H9 (cell line): ENCODE measurements at regions not wholly inside any gene's neighbourhood (a gene's known extent, or its start where the extent isn't known, plus 50 kb on each side); places are given as distances from the start of the nearest gene placed in this dataset.

Source experiments
- DNase-seq: peaks from one replicate; pipeline ENCODE4 v3.0.0-alpha.2; 2017
- H2AFZ ChIP-seq: one replicate; pipeline ENCODE4 v1.6.1; 2013; ENCODE audit warnings: mild to moderate bottlenecking, low read length, control low read depth, moderate library complexity
- H2AK5ac ChIP-seq: 2 replicates; pipeline ENCODE4 v1.6.1; 2013; ENCODE audit warnings: low read length, control low read depth, mixed read lengths; ENCODE audit not compliant: insufficient read length
- H2BK120ac ChIP-seq: one replicate; pipeline ENCODE4 v1.6.1; 2013; ENCODE audit warnings: low read depth, mild to moderate bottlenecking, low read length, control low read depth, inconsistent platforms; ENCODE audit not compliant: poor library complexity, severe bottlenecking
- H2BK12ac ChIP-seq: 2 replicates; pipeline ENCODE4 v1.6.1; 2013; ENCODE audit warnings: low read length, control low read depth, mixed read lengths, low read depth; ENCODE audit not compliant: insufficient read length
- H2BK15ac ChIP-seq: 2 replicates; pipeline ENCODE4 v1.6.1; 2013; ENCODE audit warnings: low read depth, low read length, control low read depth
- H2BK20ac ChIP-seq: one replicate; pipeline ENCODE4 v1.6.1; 2013; ENCODE audit warnings: low read depth, mild to moderate bottlenecking, low read length, control low read depth, inconsistent platforms; ENCODE audit not compliant: poor library complexity, severe bottlenecking
- H2BK5ac ChIP-seq: 2 replicates; pipeline ENCODE4 v1.6.1; 2013; ENCODE audit warnings: low read length, control low read depth, mixed read lengths; ENCODE audit not compliant: insufficient read length
- H3K14ac ChIP-seq: 2 replicates; pipeline ENCODE4 v1.6.1; 2013; ENCODE audit warnings: low read length, control low read depth; ENCODE audit not compliant: insufficient read depth
- H3K18ac ChIP-seq: 2 replicates; pipeline ENCODE4 v1.6.1; 2013; ENCODE audit warnings: low read depth, mild to moderate bottlenecking, mixed read lengths, low read length, control low read depth; ENCODE audit not compliant: insufficient read length
- H3K23ac ChIP-seq: 2 replicates; pipeline ENCODE4 v1.6.1; 2013; ENCODE audit warnings: low read length, control low read depth, mixed read lengths, low read depth; ENCODE audit not compliant: insufficient read length
- H3K23me2 ChIP-seq: 2 replicates; pipeline ENCODE4 v1.6.1; 2013; ENCODE audit warnings: low read depth, mild to moderate bottlenecking, mixed read lengths, low read length, control low read depth; ENCODE audit not compliant: insufficient read length, poor library complexity, severe bottlenecking
- H3K27ac ChIP-seq: 2 replicates; pipeline ENCODE4 v1.5.1; 2013; ENCODE audit warnings: low read length, control low read depth, mixed read lengths, low read depth; ENCODE audit not compliant: insufficient read length
- H3K27me3 ChIP-seq: 2 replicates; pipeline ENCODE4 v1.6.1; 2013; ENCODE audit warnings: low read length, control low read depth, inconsistent platforms; ENCODE audit not compliant: insufficient read depth
- H3K4ac ChIP-seq: 2 replicates; pipeline ENCODE4 v1.6.1; 2013; ENCODE audit warnings: low read depth, mild to moderate bottlenecking, control low read depth, inconsistent platforms, low read length, moderate library complexity
- H3K4me1 ChIP-seq: 2 replicates; pipeline ENCODE4 v1.6.1; 2013; ENCODE audit warnings: low read length, control low read depth, inconsistent platforms; ENCODE audit not compliant: insufficient read depth
- H3K4me2 ChIP-seq: 2 replicates; pipeline ENCODE4 v1.6.1; 2013; ENCODE audit warnings: low read length, control low read depth, mixed read lengths; ENCODE audit not compliant: insufficient read length, insufficient read depth
- H3K56ac ChIP-seq: 2 replicates; pipeline ENCODE4 v1.6.1; 2013; ENCODE audit warnings: low read depth, mild to moderate bottlenecking, mixed read lengths, low read length, control low read depth; ENCODE audit not compliant: insufficient read length
- H3K79me1 ChIP-seq: 2 replicates; pipeline ENCODE4 v1.6.1; 2013; ENCODE audit warnings: low read depth, mild to moderate bottlenecking, moderate library complexity, low read length, control low read depth, inconsistent platforms; ENCODE audit not compliant: insufficient read depth, poor library complexity, severe bottlenecking
- H3K79me2 ChIP-seq: 2 replicates; pipeline ENCODE4 v1.6.1; 2013; ENCODE audit warnings: low read length, control low read depth, inconsistent platforms; ENCODE audit not compliant: insufficient read depth
- H3K9ac ChIP-seq: 2 replicates; pipeline ENCODE4 v1.6.1; 2013; ENCODE audit warnings: low read length, control low read depth, mixed read lengths; ENCODE audit not compliant: insufficient read length; ENCODE audit errors: extremely low read depth
- H3K9me3 ChIP-seq: one replicate; pipeline ENCODE4 v1.6.1; 2013; ENCODE audit warnings: low read depth, low read length, inconsistent platforms; ENCODE audit not compliant: control insufficient read depth
- H3T11ph ChIP-seq: one replicate; pipeline ENCODE4 v1.6.1; 2013; ENCODE audit warnings: mild to moderate bottlenecking, low read length, control low read depth, inconsistent platforms
- H4K20me1 ChIP-seq: one replicate; pipeline ENCODE4 v1.6.1; 2013; ENCODE audit not compliant: control insufficient read depth, insufficient read length, insufficient read depth
- H4K5ac ChIP-seq: 2 replicates; pipeline ENCODE4 v1.6.1; 2013; ENCODE audit warnings: low read depth, mild to moderate bottlenecking, mixed read lengths, low read length, control low read depth; ENCODE audit not compliant: insufficient read length
- H4K8ac ChIP-seq: replicated peaks from 2 replicates; pipeline ENCODE4 v1.6.1; 2013; ENCODE audit warnings: low read length, control low read depth, mixed read lengths, low read depth; ENCODE audit not compliant: insufficient read length
- H4K91ac ChIP-seq: 2 replicates; pipeline ENCODE4 v1.6.1; 2013; ENCODE audit warnings: low read depth, mild to moderate bottlenecking, moderate library complexity, mixed read lengths, low read length, control low read depth; ENCODE audit not compliant: insufficient read length
- H3K27ac Mint-ChIP-seq, 3 experiments: 2 replicates in 2 of 3; 3 replicates in 1 of 3; pipeline ENCODE4 v1.8.0; 2020 to 2021; ENCODE audit warnings: mixed read lengths in 3 of 3, mild to moderate bottlenecking in 1 of 3, moderate library complexity in 1 of 3
- H3K27me3 Mint-ChIP-seq: 2 replicates; pipeline ENCODE4 v1.8.0; 2021; ENCODE audit warnings: low read depth, mild to moderate bottlenecking, moderate library complexity, mixed read lengths
- H3K36me3 Mint-ChIP-seq, 3 experiments: 2 replicates in 2 of 3; 3 replicates in 1 of 3; pipeline ENCODE4 v1.8.0; 2020 to 2021; ENCODE audit warnings: low read depth in 3 of 3, mixed read lengths in 3 of 3; ENCODE audit not compliant: insufficient read depth in 1 of 3
- H3K4me1 Mint-ChIP-seq, 2 experiments: 2 replicates each; pipeline ENCODE4 v1.8.0; 2020; ENCODE audit warnings: mixed read lengths in 2 of 2
- H3K4me3 Mint-ChIP-seq, 2 experiments: 2 replicates in 1 of 2; 3 replicates in 1 of 2; pipeline ENCODE4 v1.8.0; 2020 to 2021; ENCODE audit warnings: mild to moderate bottlenecking in 2 of 2, mixed read lengths in 2 of 2, moderate library complexity in 1 of 2
- H3K9me3 Mint-ChIP-seq, 2 experiments: 2 replicates in 1 of 2; 3 replicates in 1 of 2; pipeline ENCODE4 v1.8.0; 2020; ENCODE audit warnings: mild to moderate bottlenecking in 2 of 2, mixed read lengths in 2 of 2, moderate library complexity in 1 of 2
- CTCF ChIP-seq: fragments of 200-600 bp; sonication (generic); conservative IDR thresholded peaks from 3 replicates; pipeline ENCODE4 v1.8.0; 2021; ENCODE audit warnings: antibody characterized with exemption, mild to moderate bottlenecking
- WGBS: extraction: QIAGEN DNeasy Blood & Tissue Kit; methylation state at CpG from one replicate; pipeline ENCODE4 v1.1.7; 2013; ENCODE audit warnings: missing lambda C conversion rate, low lambda C conversion rate, mixed read lengths; ENCODE audit not compliant: insufficient read length; ENCODE audit errors: extremely low coverage; 5-methylcytosine and 5-hydroxymethylcytosine counted together

GRCh38 chr7:113622796-113623195 is 296.0 kb downstream of the PPP1R3A start:
- Histone ChIP-seq H3K9me3 (no peaks in the 10 kb centered on the region), H3K4me1 (no peaks in the 10 kb centered on the region; the same call in 1 of the 2 replicates), H2BK12ac (no peak overlapping the region), H2BK5ac (no peak overlapping the region), H4K91ac (no peak overlapping the region), H4K8ac (no peak overlapping the region), H3K79me1 (no peaks in the 10 kb centered on the region), H3K27ac (no peak overlapping the region), H3K4ac (no peak overlapping the region), H3K79me2 (no peaks in the 10 kb centered on the region), H2BK15ac (no peak overlapping the region), H2AK5ac (no peak overlapping the region), H3K56ac (no peak overlapping the region), H3K27me3 (no peaks in the 10 kb centered on the region), H4K5ac (no peak overlapping the region), H3K14ac (no peak overlapping the region), H4K20me1 (no peaks in the 10 kb centered on the region), H3K23me2 (no peaks in the 10 kb centered on the region), H3K18ac (no peak overlapping the region), H2BK120ac (no peak overlapping the region), H2BK20ac (no peak overlapping the region), H3T11ph (no peak overlapping the region), H3K4me2 (no peak overlapping the region), H3K9ac (no peak overlapping the region), H3K23ac (no peak overlapping the region), H2AFZ (no peak overlapping the region)
- peaks cover 42 to 63% of the 10 kb centered on the region in 2 experiments for H3K9me3 Mint-ChIP-seq
- TF ChIP-seq CTCF, result no peak
- no peak overlapping the region for H3K4me3 Mint-ChIP-seq
- H3K36me3 Mint-ChIP-seq, result peaks cover 11 to 28% (median 26%) of the 10 kb centered on the region in 3 experiments
- no CpG with 5 or more reads among the region's 1 CpG for WGBS
- H3K27me3 Mint-ChIP-seq, result no peaks in the 10 kb centered on the region; the same call in 1 of the 2 replicates
- no peak overlapping the region for H3K27ac Mint-ChIP-seq
- DNase-seq, result no peak
- 0 out of 4 replicates have a peak, but pooled peaks cover 0 to 3% of the 10 kb centered on the region in 2 experiments for H3K4me1 Mint-ChIP-seq
